HCT116 (cell line): ENCODE measurements at regions not wholly inside any gene's neighbourhood (a gene's known extent, or its start where the extent isn't known, plus 50 kb on each side); places are given as distances from the start of the nearest gene placed in this dataset.

Experiments
- CBX3 ChIP-seq: IDR thresholded peaks from 2 replicates; pipeline ENCODE4 v1.6.1; 2012; ENCODE audit warnings: low read depth
- EGR1 ChIP-seq: IDR thresholded peaks from 2 replicates; pipeline ENCODE4 v1.6.1; 2012; ENCODE audit warnings: low read depth
- EZH2 ChIP-seq: fragments of 200-600 bp; sonication (generic); IDR thresholded peaks from 2 replicates; pipeline ENCODE4 v1.6.1; 2017; ENCODE audit warnings: antibody characterized with exemption, mixed run types
- EZH2phosphoT487 ChIP-seq: fragments of 200-600 bp; IDR thresholded peaks from 2 replicates; pipeline ENCODE4 v1.6.1; 2018; ENCODE audit warnings: antibody characterized with exemption, borderline replicate concordance
- JUND ChIP-seq: IDR thresholded peaks from 2 replicates; pipeline ENCODE4 v1.6.1; 2012
- POLR2A ChIP-seq: IDR thresholded peaks from 2 replicates; pipeline ENCODE4 v1.7.0; 2011; ENCODE audit warnings: borderline replicate concordance; ENCODE audit not compliant: insufficient read depth, insufficient read length; ENCODE audit errors: extremely low read depth
- POLR2AphosphoS5 ChIP-seq: IDR thresholded peaks from 2 replicates; pipeline ENCODE4 v1.6.1; 2011; ENCODE audit warnings: mild to moderate bottlenecking, low read depth, low read length, moderate library complexity
- SIN3A ChIP-seq: IDR thresholded peaks from 2 replicates; pipeline ENCODE4 v1.6.1; 2012; ENCODE audit warnings: low read depth
- SRF ChIP-seq: IDR thresholded peaks from 2 replicates; pipeline ENCODE4 v1.6.1; 2012; ENCODE audit warnings: low read depth
- ZNF274 ChIP-seq: fragments of 200-500 bp; sonication (Bioruptor generic); IDR thresholded peaks from 2 replicates; pipeline ENCODE4 v1.6.1; 2014; ENCODE audit warnings: mild to moderate bottlenecking, low read depth, low read length, inconsistent platforms
- TF ChIP-seq, protein P1 (sequence below): IDR thresholded peaks from 2 replicates; pipeline ENCODE4 v1.6.1; 2012
- TF ChIP-seq, protein P2 (sequence below), 3 experiments: fragments of 200-600 bp in 1 of 3; sonication (generic) in 1 of 3; IDR thresholded peaks in 2 of 3; conservative IDR thresholded peaks in 1 of 3; 2 replicates each; pipeline ENCODE4 v1.5.1; 2012 to 2017; ENCODE audit warnings: low read depth in 2 of 3, low read length in 2 of 3, antibody characterized with exemption in 1 of 3, borderline replicate concordance in 1 of 3, control low read depth in 1 of 3, mild to moderate bottlenecking in 1 of 3, mixed read lengths in 1 of 3, mixed run types in 1 of 3, moderate library complexity in 1 of 3; ENCODE audit not compliant: insufficient read depth in 1 of 3
- TF ChIP-seq, protein P3 (sequence below): IDR thresholded peaks from 2 replicates; pipeline ENCODE4 v1.6.1; 2012; ENCODE audit warnings: low read depth
- TF ChIP-seq, protein P4 (sequence below): IDR thresholded peaks from 2 replicates; pipeline ENCODE4 v1.6.1; 2012

DNA sequence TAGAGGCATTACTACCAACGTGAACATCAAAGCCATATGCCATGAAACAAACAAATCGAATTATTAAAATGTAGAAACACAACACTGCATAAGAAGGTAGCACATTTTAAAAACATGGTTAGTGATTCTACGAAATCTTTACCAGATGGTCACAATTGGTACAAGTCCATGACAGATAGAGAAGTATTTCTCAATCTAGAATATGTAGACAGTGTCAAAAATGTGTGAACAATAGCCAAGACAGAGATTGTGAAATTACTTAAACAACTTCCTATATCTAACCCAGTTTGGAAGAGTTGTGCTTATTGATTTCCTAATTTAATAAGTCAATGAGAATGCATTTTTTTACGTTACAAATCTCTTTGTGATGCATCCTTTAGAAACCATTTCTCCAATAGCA, 1121.6 kb downstream of the MAT2B start:
- TF ChIP-seq, protein P1, sequence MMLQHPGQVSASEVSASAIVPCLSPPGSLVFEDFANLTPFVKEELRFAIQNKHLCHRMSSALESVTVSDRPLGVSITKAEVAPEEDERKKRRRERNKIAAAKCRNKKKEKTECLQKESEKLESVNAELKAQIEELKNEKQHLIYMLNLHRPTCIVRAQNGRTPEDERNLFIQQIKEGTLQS, result no peak
- TF ChIP-seq, protein P2, sequence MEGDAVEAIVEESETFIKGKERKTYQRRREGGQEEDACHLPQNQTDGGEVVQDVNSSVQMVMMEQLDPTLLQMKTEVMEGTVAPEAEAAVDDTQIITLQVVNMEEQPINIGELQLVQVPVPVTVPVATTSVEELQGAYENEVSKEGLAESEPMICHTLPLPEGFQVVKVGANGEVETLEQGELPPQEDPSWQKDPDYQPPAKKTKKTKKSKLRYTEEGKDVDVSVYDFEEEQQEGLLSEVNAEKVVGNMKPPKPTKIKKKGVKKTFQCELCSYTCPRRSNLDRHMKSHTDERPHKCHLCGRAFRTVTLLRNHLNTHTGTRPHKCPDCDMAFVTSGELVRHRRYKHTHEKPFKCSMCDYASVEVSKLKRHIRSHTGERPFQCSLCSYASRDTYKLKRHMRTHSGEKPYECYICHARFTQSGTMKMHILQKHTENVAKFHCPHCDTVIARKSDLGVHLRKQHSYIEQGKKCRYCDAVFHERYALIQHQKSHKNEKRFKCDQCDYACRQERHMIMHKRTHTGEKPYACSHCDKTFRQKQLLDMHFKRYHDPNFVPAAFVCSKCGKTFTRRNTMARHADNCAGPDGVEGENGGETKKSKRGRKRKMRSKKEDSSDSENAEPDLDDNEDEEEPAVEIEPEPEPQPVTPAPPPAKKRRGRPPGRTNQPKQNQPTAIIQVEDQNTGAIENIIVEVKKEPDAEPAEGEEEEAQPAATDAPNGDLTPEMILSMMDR (IDR thresholded peaks at IDR 0.05 in 2 of 3, conservative IDR thresholded peaks at IDR 0.05 in 1 of 3; ENCODE audit: borderline replicate concordance in 1 of 3, insufficient read depth in 1 of 3, low read depth in 2 of 3, low read length in 2 of 3), result no peak
- TF ChIP-seq, protein P3, sequence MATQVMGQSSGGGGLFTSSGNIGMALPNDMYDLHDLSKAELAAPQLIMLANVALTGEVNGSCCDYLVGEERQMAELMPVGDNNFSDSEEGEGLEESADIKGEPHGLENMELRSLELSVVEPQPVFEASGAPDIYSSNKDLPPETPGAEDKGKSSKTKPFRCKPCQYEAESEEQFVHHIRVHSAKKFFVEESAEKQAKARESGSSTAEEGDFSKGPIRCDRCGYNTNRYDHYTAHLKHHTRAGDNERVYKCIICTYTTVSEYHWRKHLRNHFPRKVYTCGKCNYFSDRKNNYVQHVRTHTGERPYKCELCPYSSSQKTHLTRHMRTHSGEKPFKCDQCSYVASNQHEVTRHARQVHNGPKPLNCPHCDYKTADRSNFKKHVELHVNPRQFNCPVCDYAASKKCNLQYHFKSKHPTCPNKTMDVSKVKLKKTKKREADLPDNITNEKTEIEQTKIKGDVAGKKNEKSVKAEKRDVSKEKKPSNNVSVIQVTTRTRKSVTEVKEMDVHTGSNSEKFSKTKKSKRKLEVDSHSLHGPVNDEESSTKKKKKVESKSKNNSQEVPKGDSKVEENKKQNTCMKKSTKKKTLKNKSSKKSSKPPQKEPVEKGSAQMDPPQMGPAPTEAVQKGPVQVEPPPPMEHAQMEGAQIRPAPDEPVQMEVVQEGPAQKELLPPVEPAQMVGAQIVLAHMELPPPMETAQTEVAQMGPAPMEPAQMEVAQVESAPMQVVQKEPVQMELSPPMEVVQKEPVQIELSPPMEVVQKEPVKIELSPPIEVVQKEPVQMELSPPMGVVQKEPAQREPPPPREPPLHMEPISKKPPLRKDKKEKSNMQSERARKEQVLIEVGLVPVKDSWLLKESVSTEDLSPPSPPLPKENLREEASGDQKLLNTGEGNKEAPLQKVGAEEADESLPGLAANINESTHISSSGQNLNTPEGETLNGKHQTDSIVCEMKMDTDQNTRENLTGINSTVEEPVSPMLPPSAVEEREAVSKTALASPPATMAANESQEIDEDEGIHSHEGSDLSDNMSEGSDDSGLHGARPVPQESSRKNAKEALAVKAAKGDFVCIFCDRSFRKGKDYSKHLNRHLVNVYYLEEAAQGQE, result no peak
- TF ChIP-seq SIN3A, result no peak
- TF ChIP-seq, protein P4, sequence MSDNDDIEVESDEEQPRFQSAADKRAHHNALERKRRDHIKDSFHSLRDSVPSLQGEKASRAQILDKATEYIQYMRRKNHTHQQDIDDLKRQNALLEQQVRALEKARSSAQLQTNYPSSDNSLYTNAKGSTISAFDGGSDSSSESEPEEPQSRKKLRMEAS, result no peak
- no peak for TF ChIP-seq ZNF274
- TF ChIP-seq EZH2phosphoT487, result no peak
- no peak for TF ChIP-seq JUND
- no peak for TF ChIP-seq EZH2
- no peak for TF ChIP-seq SRF
- no peak for TF ChIP-seq CBX3
- TF ChIP-seq POLR2AphosphoS5, result no peak
- TF ChIP-seq POLR2A, result no peak
- no peak for TF ChIP-seq EGR1
